Hematopoietic multipotent progenitor cell treated with erythropoietin and hydrocortisone succinate and interleukin-3 and kit ligand, for 8 days (in vitro differentiated cells): ENCODE measurements at regions not wholly inside any gene's neighbourhood (a gene's known extent, or its start where the extent isn't known, plus 50 kb on each side); places are given as distances from the start of the nearest gene placed in this dataset.

Experiments used
- DNase-seq: peaks from one replicate; pipeline ENCODE4 v3.0.0-alpha.2; 2015

GRCh38 chr9:86721843-86722705 is 225.2 kb downstream of the GAS1 start:
- DNase-seq = no peak

GRCh38 chr9:86721226-86721781 is 226.0 kb downstream of the GAS1 start:
- no peak for DNase-seq

GRCh38 chr9:86720639-86721225 is 226.6 kb downstream of the GAS1 start:
- DNase-seq = no peak

- no peak for DNase-seq
Observed at GRCh38 chr9:86718388-86719049, 228.8 kb downstream of the GAS1 start.

- no peak for DNase-seq
Observed at GRCh38 chr9:86716326-86716922, 230.9 kb downstream of the GAS1 start.

- DNase-seq = no peak
Observed at GRCh38 chr9:86714999-86715398, 232.3 kb downstream of the GAS1 start.

GRCh38 chr9:86713970-86714369 is 233.3 kb downstream of the GAS1 start:
- no peak for DNase-seq

GRCh38 chr9:86713470-86713869 is 233.8 kb downstream of the GAS1 start:
- DNase-seq = no peak

- no peak for DNase-seq
Observed at GRCh38 chr9:86708918-86709835, 238.1 kb downstream of the GAS1 start.

GRCh38 chr9:86707932-86708510 is 239.3 kb downstream of the GAS1 start:
- DNase-seq = no peak

- no peak for DNase-seq
Observed at GRCh38 chr9:86706391-86706790, 240.9 kb downstream of the GAS1 start.

GRCh38 chr9:86705490-86705889 is 241.8 kb downstream of the GAS1 start:
- DNase-seq = no peak

GRCh38 chr9:86703346-86703745 is 244.0 kb downstream of the GAS1 start:
- DNase-seq = no peak

- no peak for DNase-seq
Observed at GRCh38 chr9:86700629-86701028, 246.7 kb downstream of the GAS1 start.

- DNase-seq = no peak
Observed at GRCh38 chr9:86697999-86698398, 249.3 kb downstream of the GAS1 start.

- DNase-seq = no peak
Observed at GRCh38 chr9:86697213-86697612, 250.1 kb downstream of the GAS1 start.

GRCh38 chr9:86695910-86696424 is 251.3 kb downstream of the GAS1 start:
- no peak for DNase-seq

- DNase-seq = no peak
Observed at GRCh38 chr9:86690034-86690433, 257.3 kb downstream of the GAS1 start.

- DNase-seq = no peak
Observed at GRCh38 chr9:86687788-86688187, 259.5 kb downstream of the GAS1 start.

GRCh38 chr9:86685556-86685955 is 261.8 kb downstream of the GAS1 start:
- DNase-seq = no peak

- DNase-seq = no peak
Observed at GRCh38 chr9:86684148-86684547, 263.2 kb downstream of the GAS1 start.

GRCh38 chr9:86682240-86682639 is 265.1 kb downstream of the GAS1 start:
- DNase-seq = no peak
